H1 (cell line): ENCODE measurements at regions not wholly inside any gene's neighbourhood (a gene's known extent, or its start where the extent isn't known, plus 50 kb on each side); places are given as distances from the start of the nearest gene placed in this dataset.

ENCODE experiments used
- CHD1 ChIP-seq: IDR thresholded peaks from 2 replicates; pipeline ENCODE4 v1.6.1; 2012; ENCODE audit warnings: low read depth, low read length, improper control_type of control experiment
- CTCF ChIP-seq, 3 experiments: IDR thresholded peaks; 1 replicate in 2 of 3; 2 replicates in 1 of 3; pipeline versions ENCODE4 v1.5.1 to v1.6.1; 2011; ENCODE audit warnings: low read length in 3 of 3, mild to moderate bottlenecking in 3 of 3, inconsistent platforms in 2 of 3, low read depth in 1 of 3, moderate library complexity in 1 of 3; ENCODE audit not compliant: insufficient read depth in 1 of 3; ENCODE audit errors: control extremely low read depth in 1 of 3
- MAX ChIP-seq: IDR thresholded peaks from 2 replicates; pipeline ENCODE4 v1.6.1; 2012; ENCODE audit warnings: inconsistent platforms
- POLR2A ChIP-seq, 2 experiments: IDR thresholded peaks; 1 replicate in 1 of 2; 2 replicates in 1 of 2; pipeline ENCODE4 v1.6.1; 2011; ENCODE audit warnings: low read depth in 2 of 2, low read length in 2 of 2, mild to moderate bottlenecking in 2 of 2; ENCODE audit errors: control extremely low read depth in 1 of 2
- POU5F1 ChIP-seq: IDR thresholded peaks from 2 replicates; pipeline ENCODE4 v1.6.1; 2011; ENCODE audit warnings: low read depth, mild to moderate bottlenecking, low read length, moderate library complexity
- ZNF274 ChIP-seq: IDR thresholded peaks from 2 replicates; pipeline ENCODE4 v1.7.0; 2012; ENCODE audit warnings: low read length, borderline replicate concordance; ENCODE audit errors: extremely low read depth

GRCh38 chr16:9661336-9662017 lies 520.8 kb downstream of the GRIN2A start:
- TF ChIP-seq MAX (no peak), CTCF (IDR thresholded peaks at IDR 0.05; ENCODE audit: control extremely low read depth in 1 of 3, insufficient read depth in 1 of 3, low read depth in 1 of 3, low read length in 3 of 3) (no peak), POU5F1 (no peak), CHD1 (no peak), ZNF274 (no peak), POLR2A (IDR thresholded peaks at IDR 0.05; ENCODE audit: control extremely low read depth in 1 of 2, low read depth in 2 of 2, low read length in 2 of 2) (no peak)
